K562 (cell line): ENCODE measurements at regions not wholly inside any gene's neighbourhood (a gene's known extent, or its start where the extent isn't known, plus 50 kb on each side); places are given as distances from the start of the nearest gene placed in this dataset.

Experiments
- ATAC-seq: fragments of 200-7000 bp; cut with Tn5 transposase; 3 replicates; pipeline ENCODE4 v1.9.1; 2020; ENCODE audit warnings: moderate library complexity
- BruUV-seq: library from RNA; stranded (reverse); fragments of 400-500 nt; replicated peaks from 2 replicates; lab custom pipeline; 2021; lab: Mats Ljungman, UMichigan
- CTCF ChIA-PET: fragments of 300-600 bp; formaldehyde crosslinking; extraction: SDS; loops from one replicate; lab custom pipeline; 2021; ENCODE audit warnings: low intra/inter-chr PET ratio; lab: Yijun Ruan, JAX
- POLR2A ChIA-PET: fragments of 300-600, 350-650 bp; sonication (Branson Sonifier 250); formaldehyde crosslinking; extraction: SDS; loops from one replicate; lab custom pipeline; 2021; ENCODE audit warnings: antibody characterized with exemption, inconsistent platforms; lab: Yijun Ruan, JAX
- DNase-seq, 4 experiments: peaks; one replicate each; pipeline versions ENCODE4 v3.0.0 to v3.0.0-alpha.2; 2011 to 2018; ENCODE audit warnings: low spot score in 3 of 4, mixed read lengths in 3 of 4; ENCODE audit errors: extremely low read depth in 1 of 4
- FAIRE-seq: peaks from 2 replicates; lab custom pipeline; 2011; peaks lifted over from hg19 to GRCh38; lab: Jason Lieb, UNC
- H2AFZ ChIP-seq: 2 replicates; pipeline ENCODE4 v1.6.0; 2011; ENCODE audit warnings: low read depth, low read length, control low read depth, inconsistent platforms
- H3K27ac ChIP-seq: fragments of 200-600 bp; 3 replicates; pipeline ENCODE4 v1.8.0; 2011; ENCODE audit warnings: low read depth, mild to moderate bottlenecking, control low read depth, inconsistent platforms, low read length, moderate library complexity, mixed read lengths; ENCODE audit errors: extremely low read depth
- H3K27me3 ChIP-seq, 2 experiments: fragments of 300-600 bp in 1 of 2; 2 replicates in 1 of 2; 3 replicates in 1 of 2; pipeline versions ENCODE4 v1.6.0 to v1.8.0; 2011; ENCODE audit warnings: inconsistent platforms in 2 of 2, low read length in 2 of 2, mild to moderate bottlenecking in 1 of 2, mixed read lengths in 1 of 2, moderate library complexity in 1 of 2; ENCODE audit not compliant: control insufficient read depth in 2 of 2, insufficient read depth in 2 of 2
- H3K36me3 ChIP-seq: fragments of 300-600 bp; 3 replicates; pipeline ENCODE4 v1.8.0; 2011; ENCODE audit warnings: mild to moderate bottlenecking, low read length, inconsistent platforms; ENCODE audit not compliant: control insufficient read depth, insufficient read depth
- H3K4me1 ChIP-seq, 2 experiments: fragments of 200-600 bp in 1 of 2; replicated peaks in 1 of 2; 2 replicates in 1 of 2; 3 replicates in 1 of 2; pipeline versions ENCODE4 v1.5.1 to v1.8.0; 2011; ENCODE audit warnings: inconsistent platforms in 2 of 2, low read length in 2 of 2, mild to moderate bottlenecking in 1 of 2, mixed read lengths in 1 of 2, moderate library complexity in 1 of 2; ENCODE audit not compliant: control insufficient read depth in 2 of 2, insufficient read depth in 2 of 2
- H3K4me2 ChIP-seq: 2 replicates; pipeline ENCODE4 v1.6.1; 2011; ENCODE audit warnings: low read length, control low read depth, inconsistent platforms, mixed read lengths; ENCODE audit not compliant: insufficient read depth
- H3K4me3 ChIP-seq: fragments of 200-600 bp; sonication (generic), shearing (Covaris generic); 2 replicates; pipeline ENCODE4 v1.5.1; 2016; ENCODE audit warnings: control low read depth, inconsistent platforms
- H3K79me2 ChIP-seq: fragments of 200-600 bp; 3 replicates; pipeline ENCODE4 v1.8.0; 2011; ENCODE audit warnings: low read length, inconsistent platforms; ENCODE audit not compliant: control insufficient read depth, insufficient read depth
- H3K9ac ChIP-seq, 2 experiments: 2 replicates each; pipeline versions ENCODE4 v1.6.0 to v1.6.1; 2011; ENCODE audit warnings: low read depth in 2 of 2, low read length in 2 of 2, control low read depth in 1 of 2, inconsistent platforms in 1 of 2, mild to moderate bottlenecking in 1 of 2, mixed read lengths in 1 of 2; ENCODE audit not compliant: insufficient read depth in 1 of 2
- H3K9me1 ChIP-seq: one replicate; pipeline ENCODE4 v1.6.0; 2011; ENCODE audit warnings: inconsistent platforms, mild to moderate bottlenecking, low read length, moderate library complexity; ENCODE audit not compliant: control insufficient read depth, insufficient read depth
- H3K9me3 ChIP-seq: replicated peaks from 2 replicates; pipeline ENCODE4 v1.5.1; 2011; ENCODE audit warnings: low read depth, low read length, inconsistent platforms; ENCODE audit not compliant: control insufficient read depth, insufficient read depth
- H4K20me1 ChIP-seq: replicated peaks from 2 replicates; pipeline ENCODE4 v1.6.1; 2011; ENCODE audit warnings: low read length, inconsistent platforms, mixed read lengths; ENCODE audit not compliant: control insufficient read depth, insufficient read depth
- CBX2 ChIP-seq: fragments of 200-600 bp; sonication (generic); IDR thresholded peaks from one replicate; pipeline ENCODE4 v1.6.1; 2012; ENCODE audit warnings: mild to moderate bottlenecking, low read length, inconsistent platforms; ENCODE audit not compliant: insufficient read depth, poor library complexity, severe bottlenecking
- L3MBTL2 ChIP-seq: fragments of 450-650 bp; IDR thresholded peaks from 2 replicates; pipeline ENCODE4 v1.6.1; 2016; ENCODE audit warnings: mild to moderate bottlenecking, moderate library complexity
- RCOR1 ChIP-seq, 2 experiments: IDR thresholded peaks; 2 replicates each; pipeline ENCODE4 v1.6.1; 2012; ENCODE audit warnings: low read depth in 2 of 2, low read length in 2 of 2, borderline replicate concordance in 1 of 2, improper control_type of control experiment in 1 of 2
- TEAD2 ChIP-seq: fragments of 450-650 bp; IDR thresholded peaks from 2 replicates; pipeline ENCODE4 v1.6.1; 2016; ENCODE audit warnings: missing genetic modification characterization, control low read depth, missing compliant biosample characterization
- WGBS: fragments of 100-300 bp; shearing (Covaris generic); methylation state at CpG from one replicate; pipeline ENCODE4 v1.1.6; 2016; ENCODE audit warnings: low coverage, mixed read lengths; ENCODE audit not compliant: insufficient coverage; ENCODE audit errors: missing lambda C conversion rate; 5-methylcytosine and 5-hydroxymethylcytosine counted together
- in situ Hi-C: fragments of 300-500 bp; cut with MboI; formaldehyde crosslinking; loops from 4 replicates; pipeline ENCODE4 v1.15.0; 2018; ENCODE audit warnings: inconsistent platforms, mixed read lengths
- intact Hi-C: fragments of 100-400 bp; cut with micrococcal nuclease; formaldehyde crosslinking; loops from 2 replicates; pipeline ENCODE4 v1.14.2; 2022
- TF ChIP-seq, protein P1 (sequence below): fragments of 450-650 bp; IDR thresholded peaks from 2 replicates; pipeline ENCODE4 v1.6.1; 2016; ENCODE audit warnings: mild to moderate bottlenecking, moderate library complexity

- H4K20me1 ChIP-seq: no peaks in the 10 kb centered on the region
- ChIA-PET POLR2A (no interaction called here), CTCF (no interaction called here)
- H3K4me1 ChIP-seq: peaks cover 0 to 4% of the 10 kb centered on the region in 2 experiments; a peak in 1 of 5 replicates
- FAIRE-seq: no peak
- ATAC-seq: no peak
- no TSS peak for BruUV-seq
- no peaks in the 10 kb centered on the region for H3K9me1 ChIP-seq
- H2AFZ ChIP-seq: no peak overlapping the region
- no peak for DNase-seq
- intact Hi-C loops (no loop called here), in situ Hi-C loops (no loop called here)
- H3K79me2 ChIP-seq: no peaks in the 10 kb centered on the region
- no peaks in the 10 kb centered on the region for H3K36me3 ChIP-seq
- WGBS: 13% methylated on average over 3 of the region's 3 CpGs
- H3K27ac ChIP-seq: no peak overlapping the region
- no peak overlapping the region for H3K9ac ChIP-seq
- peaks cover 2% of the 10 kb centered on the region; the same call in 1 of the 2 replicates for H3K9me3 ChIP-seq
- no peak for TF ChIP-seq TEAD2 (tag)
- TF ChIP-seq RCOR1 (IDR thresholded peaks at IDR 0.05; ENCODE audit: borderline replicate concordance in 1 of 2, low read depth in 2 of 2, low read length in 2 of 2): no peak
- TF ChIP-seq L3MBTL2: no peak
- no peak overlapping the region for H3K4me3 ChIP-seq
- no peaks in the 10 kb centered on the region; a peak in 1 of 5 replicates for H3K27me3 ChIP-seq
- no peak overlapping the region for H3K4me2 ChIP-seq
These were observed 64.0 kb downstream of the EBNA1BP2 start for GRCh38 chr1:43108080-43108479.

DNA sequence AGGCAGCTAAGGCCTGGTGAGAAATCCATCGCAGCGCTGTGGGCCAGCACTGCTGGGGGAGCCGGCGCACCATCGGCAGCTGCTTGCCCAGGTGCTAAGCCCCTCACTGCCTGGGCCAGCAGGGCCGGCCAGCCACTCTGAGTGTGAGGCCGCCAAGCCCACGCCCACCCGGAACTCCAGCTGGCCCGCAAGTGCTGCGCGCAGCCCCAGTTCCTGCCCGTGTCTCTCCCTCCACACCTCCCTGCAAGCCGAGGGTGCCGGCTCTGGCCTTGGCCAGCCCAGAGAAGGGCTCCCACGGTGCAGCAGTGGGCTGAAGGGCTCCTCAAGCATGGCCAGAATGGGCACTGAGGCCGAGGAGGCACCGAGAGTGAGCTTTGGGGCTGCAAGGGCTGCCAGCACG lies 64.4 kb downstream of the EBNA1BP2 start:
- no peak for ATAC-seq
- BruUV-seq: no TSS peak
- no peak overlapping the region for H3K4me2 ChIP-seq
- H3K27ac ChIP-seq: no peak overlapping the region
- POLR2A ChIA-PET: no interaction called here
- no peak for DNase-seq
- in situ Hi-C loops: no loop called here
- no peaks in the 10 kb centered on the region for H4K20me1 ChIP-seq
- no peaks in the 10 kb centered on the region for H3K36me3 ChIP-seq
- no peak overlapping the region for H3K4me3 ChIP-seq
- no peaks in the 10 kb centered on the region for H3K79me2 ChIP-seq
- no peak overlapping the region for H2AFZ ChIP-seq
- no peak for FAIRE-seq
- H3K9me3 ChIP-seq: peaks cover 2% of the 10 kb centered on the region; the same call in 1 of the 2 replicates
- H3K4me1 ChIP-seq: peaks cover 0 to 4% of the 10 kb centered on the region in 2 experiments; a peak in 1 of 5 replicates
- CTCF ChIA-PET: no interaction called here
- no peaks in the 10 kb centered on the region; a peak in 1 of 5 replicates for H3K27me3 ChIP-seq
- no peaks in the 10 kb centered on the region for H3K9me1 ChIP-seq
- H3K9ac ChIP-seq: no peak overlapping the region
- WGBS: 27% methylated on average over 14 of the region's 19 CpGs
- intact Hi-C loops: no loop called here
- TF ChIP-seq CBX2: no peak
- TF ChIP-seq, protein P1, sequence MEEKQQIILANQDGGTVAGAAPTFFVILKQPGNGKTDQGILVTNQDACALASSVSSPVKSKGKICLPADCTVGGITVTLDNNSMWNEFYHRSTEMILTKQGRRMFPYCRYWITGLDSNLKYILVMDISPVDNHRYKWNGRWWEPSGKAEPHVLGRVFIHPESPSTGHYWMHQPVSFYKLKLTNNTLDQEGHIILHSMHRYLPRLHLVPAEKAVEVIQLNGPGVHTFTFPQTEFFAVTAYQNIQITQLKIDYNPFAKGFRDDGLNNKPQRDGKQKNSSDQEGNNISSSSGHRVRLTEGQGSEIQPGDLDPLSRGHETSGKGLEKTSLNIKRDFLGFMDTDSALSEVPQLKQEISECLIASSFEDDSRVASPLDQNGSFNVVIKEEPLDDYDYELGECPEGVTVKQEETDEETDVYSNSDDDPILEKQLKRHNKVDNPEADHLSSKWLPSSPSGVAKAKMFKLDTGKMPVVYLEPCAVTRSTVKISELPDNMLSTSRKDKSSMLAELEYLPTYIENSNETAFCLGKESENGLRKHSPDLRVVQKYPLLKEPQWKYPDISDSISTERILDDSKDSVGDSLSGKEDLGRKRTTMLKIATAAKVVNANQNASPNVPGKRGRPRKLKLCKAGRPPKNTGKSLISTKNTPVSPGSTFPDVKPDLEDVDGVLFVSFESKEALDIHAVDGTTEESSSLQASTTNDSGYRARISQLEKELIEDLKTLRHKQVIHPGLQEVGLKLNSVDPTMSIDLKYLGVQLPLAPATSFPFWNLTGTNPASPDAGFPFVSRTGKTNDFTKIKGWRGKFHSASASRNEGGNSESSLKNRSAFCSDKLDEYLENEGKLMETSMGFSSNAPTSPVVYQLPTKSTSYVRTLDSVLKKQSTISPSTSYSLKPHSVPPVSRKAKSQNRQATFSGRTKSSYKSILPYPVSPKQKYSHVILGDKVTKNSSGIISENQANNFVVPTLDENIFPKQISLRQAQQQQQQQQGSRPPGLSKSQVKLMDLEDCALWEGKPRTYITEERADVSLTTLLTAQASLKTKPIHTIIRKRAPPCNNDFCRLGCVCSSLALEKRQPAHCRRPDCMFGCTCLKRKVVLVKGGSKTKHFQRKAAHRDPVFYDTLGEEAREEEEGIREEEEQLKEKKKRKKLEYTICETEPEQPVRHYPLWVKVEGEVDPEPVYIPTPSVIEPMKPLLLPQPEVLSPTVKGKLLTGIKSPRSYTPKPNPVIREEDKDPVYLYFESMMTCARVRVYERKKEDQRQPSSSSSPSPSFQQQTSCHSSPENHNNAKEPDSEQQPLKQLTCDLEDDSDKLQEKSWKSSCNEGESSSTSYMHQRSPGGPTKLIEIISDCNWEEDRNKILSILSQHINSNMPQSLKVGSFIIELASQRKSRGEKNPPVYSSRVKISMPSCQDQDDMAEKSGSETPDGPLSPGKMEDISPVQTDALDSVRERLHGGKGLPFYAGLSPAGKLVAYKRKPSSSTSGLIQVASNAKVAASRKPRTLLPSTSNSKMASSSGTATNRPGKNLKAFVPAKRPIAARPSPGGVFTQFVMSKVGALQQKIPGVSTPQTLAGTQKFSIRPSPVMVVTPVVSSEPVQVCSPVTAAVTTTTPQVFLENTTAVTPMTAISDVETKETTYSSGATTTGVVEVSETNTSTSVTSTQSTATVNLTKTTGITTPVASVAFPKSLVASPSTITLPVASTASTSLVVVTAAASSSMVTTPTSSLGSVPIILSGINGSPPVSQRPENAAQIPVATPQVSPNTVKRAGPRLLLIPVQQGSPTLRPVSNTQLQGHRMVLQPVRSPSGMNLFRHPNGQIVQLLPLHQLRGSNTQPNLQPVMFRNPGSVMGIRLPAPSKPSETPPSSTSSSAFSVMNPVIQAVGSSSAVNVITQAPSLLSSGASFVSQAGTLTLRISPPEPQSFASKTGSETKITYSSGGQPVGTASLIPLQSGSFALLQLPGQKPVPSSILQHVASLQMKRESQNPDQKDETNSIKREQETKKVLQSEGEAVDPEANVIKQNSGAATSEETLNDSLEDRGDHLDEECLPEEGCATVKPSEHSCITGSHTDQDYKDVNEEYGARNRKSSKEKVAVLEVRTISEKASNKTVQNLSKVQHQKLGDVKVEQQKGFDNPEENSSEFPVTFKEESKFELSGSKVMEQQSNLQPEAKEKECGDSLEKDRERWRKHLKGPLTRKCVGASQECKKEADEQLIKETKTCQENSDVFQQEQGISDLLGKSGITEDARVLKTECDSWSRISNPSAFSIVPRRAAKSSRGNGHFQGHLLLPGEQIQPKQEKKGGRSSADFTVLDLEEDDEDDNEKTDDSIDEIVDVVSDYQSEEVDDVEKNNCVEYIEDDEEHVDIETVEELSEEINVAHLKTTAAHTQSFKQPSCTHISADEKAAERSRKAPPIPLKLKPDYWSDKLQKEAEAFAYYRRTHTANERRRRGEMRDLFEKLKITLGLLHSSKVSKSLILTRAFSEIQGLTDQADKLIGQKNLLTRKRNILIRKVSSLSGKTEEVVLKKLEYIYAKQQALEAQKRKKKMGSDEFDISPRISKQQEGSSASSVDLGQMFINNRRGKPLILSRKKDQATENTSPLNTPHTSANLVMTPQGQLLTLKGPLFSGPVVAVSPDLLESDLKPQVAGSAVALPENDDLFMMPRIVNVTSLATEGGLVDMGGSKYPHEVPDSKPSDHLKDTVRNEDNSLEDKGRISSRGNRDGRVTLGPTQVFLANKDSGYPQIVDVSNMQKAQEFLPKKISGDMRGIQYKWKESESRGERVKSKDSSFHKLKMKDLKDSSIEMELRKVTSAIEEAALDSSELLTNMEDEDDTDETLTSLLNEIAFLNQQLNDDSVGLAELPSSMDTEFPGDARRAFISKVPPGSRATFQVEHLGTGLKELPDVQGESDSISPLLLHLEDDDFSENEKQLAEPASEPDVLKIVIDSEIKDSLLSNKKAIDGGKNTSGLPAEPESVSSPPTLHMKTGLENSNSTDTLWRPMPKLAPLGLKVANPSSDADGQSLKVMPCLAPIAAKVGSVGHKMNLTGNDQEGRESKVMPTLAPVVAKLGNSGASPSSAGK: no peak
